ENCODE measurements at regions not wholly inside any gene's neighbourhood (a gene's known extent, or its start where the extent isn't known, plus 50 kb on each side); places are given as distances from the start of the nearest gene placed in this dataset.
"Not testable (repeated sequence)": the region's sequence is repeated elsewhere in the genome, so short reads cannot be mapped to it uniquely, and the experiment has no call there.

DNA sequence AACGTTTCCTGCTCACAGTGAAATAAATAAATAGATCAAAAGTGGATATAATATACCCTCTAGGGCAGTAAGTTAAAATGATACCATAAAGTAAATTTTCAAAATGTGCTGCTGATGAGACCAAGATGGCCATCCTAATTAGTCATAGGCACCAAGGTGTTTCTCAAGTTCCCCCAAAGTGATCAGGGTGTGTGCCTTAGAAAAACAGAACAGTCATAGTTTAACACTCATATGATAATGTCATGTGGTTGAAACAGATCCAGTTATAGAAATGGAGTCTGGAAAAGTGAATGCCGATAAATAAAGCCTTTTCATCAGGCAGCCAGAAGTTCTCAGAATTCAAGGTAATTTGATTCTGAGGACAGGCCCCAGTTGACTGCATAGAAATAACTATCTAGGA, 161.5 kb upstream of the CDKN2B start:
- DNase-seq (ENCODE audit: low read depth, low spot score) = no peak

DNA sequence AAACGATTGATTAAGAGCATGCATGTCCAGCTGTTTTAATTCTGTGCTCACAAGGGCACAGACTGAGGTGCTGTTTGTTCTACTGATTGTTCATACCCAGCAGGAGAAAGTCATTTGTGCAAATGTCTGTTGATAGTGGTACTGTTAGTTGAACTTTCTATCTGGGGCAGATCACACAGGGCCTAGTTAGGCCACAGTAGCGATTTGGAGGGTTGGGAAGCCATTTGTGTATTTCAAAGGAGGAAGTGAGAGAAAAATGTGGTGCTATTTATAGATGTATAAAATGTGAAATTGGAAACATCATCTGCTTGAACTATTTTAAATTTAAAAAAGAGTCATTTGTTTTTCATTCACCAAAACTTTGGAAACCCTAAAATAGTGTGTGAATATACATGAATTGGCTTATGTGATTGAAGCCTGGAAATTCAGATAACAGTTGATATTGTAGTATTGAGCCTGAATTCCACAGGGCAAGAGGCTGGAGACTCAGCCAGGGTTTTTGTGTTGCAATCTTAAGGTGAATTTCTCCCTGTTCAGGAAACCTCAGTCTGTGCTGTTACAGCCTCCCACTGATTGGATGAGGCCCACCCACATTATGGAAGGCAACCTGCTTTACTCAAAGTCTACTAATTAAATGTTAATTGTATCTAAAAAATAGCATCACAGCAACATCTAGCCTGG, 162.0 kb upstream of the CDKN2B start:
- DNase-seq (ENCODE audit: low read depth, low spot score) = no peak

DNA sequence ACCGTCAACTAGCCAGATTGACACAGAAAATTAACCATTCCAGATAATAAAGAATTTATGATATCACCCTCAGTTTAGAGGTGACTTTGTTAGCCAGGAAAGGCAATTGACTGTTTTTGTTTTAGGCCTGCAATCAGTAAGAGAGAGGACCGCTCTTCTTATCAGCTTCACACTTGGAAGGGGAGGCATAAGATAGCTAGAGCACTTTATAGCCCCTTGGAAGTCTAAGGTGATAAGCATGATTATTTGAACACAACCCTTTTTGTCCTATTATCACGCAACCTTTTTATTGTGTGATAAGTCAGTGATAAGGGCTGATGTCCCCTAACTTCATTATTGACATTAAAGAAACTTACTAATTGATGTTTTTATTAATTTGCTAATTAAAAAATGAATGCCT, 162.6 kb upstream of the CDKN2B start:
- no peak for DNase-seq (ENCODE audit: low read depth, low spot score)

DNA sequence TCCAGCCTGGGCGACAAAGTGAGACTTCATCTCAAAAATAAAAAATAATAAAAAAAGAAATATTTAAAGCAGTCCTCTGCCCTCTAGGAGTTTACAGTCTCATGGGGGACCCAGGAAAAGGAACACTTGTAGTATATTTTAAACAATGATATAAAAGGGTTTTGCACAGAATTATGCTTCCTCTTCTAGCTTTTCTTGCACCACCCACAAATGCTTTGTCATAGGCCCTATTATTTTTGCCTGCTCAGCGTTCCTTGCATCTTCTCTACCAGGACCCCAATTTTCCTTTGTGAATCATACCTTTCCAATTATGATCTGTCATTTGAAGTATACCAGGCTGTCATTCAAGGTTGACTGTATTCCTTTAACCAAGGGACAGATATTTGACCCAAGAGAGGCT, 164.8 kb upstream of the CDKN2B start:
- no peak for DNase-seq (ENCODE audit: low read depth, low spot score)

DNA sequence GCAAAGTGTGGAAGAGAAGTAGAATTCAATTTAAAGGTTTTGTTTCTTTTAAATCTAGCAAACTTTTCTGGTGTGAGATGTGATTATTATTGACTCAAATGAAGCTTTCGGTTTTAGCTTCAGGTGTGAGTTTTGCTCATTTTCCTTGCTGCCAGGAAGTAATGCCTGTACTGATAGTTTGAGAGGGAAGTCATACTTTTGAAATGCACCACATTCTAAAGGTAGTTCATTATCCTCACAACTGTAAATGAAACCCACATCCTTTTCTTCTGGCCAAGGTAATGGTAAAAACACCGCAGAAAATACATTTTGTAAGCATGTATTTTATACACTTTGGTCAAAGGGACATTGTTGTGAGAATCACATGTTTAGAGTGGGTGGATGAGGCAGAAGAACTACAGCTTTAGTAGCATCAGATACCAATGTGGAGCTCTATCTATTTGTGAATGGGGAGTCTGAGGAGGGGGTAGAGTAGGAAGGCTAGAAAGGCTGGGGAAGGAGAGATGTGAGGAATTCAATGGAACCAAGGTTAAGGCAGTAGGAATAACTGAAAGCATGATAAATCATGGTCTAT, 167.0 kb upstream of the CDKN2B start:
- DNase-seq (ENCODE audit: low read depth, low spot score) = no peak

DNA sequence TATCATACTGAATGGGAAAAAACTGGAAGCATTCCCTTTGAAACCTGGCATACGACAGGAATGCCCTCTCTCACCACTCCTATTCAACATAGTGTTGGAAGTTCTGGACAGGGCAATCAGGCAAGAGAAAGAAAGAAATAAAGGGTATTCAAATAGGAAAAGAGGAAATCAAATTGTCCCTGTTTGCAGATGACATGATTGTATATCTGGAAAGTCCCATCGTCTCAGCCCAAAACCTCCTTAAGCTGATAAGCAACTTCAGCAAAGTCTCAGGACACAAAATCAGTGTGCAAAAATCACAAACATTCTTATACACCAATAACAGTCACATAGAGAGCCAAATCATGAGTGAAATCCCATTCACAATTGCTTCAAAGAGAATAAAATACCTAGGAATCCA, 171.9 kb upstream of the CDKN2B start:
- DNase-seq (ENCODE audit: low read depth, low spot score) = not testable (repeated sequence)

- DNase-seq (ENCODE audit: low read depth, low spot score) = no peak
Measured at GRCh38 chr9:22189471-22189870, 180.4 kb upstream of the CDKN2B start.

DNA sequence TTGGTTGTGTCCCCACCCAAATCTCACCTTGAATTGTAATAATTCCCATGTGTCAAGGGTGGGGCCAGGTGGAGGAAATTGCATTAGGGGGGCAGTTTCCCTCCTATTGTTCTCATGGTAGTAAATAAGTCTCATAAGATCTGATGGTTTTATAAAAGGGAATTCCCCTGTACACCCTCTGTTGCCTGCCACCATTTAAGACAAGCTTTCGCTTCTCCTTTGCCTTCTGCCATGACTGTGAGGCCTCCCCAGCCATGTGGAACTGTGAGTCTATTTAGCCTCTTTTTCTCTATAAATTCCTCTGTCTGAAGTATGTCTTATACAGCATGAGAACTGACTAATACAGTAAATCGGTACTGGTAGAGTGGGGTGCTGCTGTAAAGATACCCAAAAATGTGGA, 187.9 kb upstream of the CDKN2B start:
- not testable (repeated sequence) for DNase-seq (ENCODE audit: low read depth, low spot score)

GRCh38 chr9:22198681-22199080, 189.6 kb upstream of the CDKN2B start:
- DNase-seq (ENCODE audit: low read depth, low spot score) = no peak

DNA sequence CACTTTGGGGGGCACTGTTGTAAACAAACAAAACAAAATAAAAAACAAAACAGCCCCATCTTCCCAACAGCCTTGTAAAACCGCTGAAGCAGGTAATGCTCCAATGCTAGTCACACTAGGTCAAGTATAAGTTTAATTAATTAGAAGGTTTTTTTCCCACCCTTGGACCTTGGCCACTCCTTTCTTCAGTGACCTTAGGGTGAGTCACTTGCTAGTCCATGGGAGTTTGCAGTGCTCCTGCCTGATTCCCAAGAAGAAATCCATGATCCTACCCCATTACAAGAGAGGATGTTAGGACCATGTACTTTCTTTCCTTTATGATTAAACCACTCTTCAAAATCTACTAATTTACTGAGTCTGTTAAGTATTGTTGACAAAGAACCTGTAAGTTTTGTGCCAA, 192.2 kb upstream of the CDKN2B start:
- DNase-seq (ENCODE audit: low read depth, low spot score) = no peak

GRCh38 chr9:22203371-22204138, 194.4 kb upstream of the CDKN2B start:
- no peak for DNase-seq (ENCODE audit: low read depth, low spot score)

DNA sequence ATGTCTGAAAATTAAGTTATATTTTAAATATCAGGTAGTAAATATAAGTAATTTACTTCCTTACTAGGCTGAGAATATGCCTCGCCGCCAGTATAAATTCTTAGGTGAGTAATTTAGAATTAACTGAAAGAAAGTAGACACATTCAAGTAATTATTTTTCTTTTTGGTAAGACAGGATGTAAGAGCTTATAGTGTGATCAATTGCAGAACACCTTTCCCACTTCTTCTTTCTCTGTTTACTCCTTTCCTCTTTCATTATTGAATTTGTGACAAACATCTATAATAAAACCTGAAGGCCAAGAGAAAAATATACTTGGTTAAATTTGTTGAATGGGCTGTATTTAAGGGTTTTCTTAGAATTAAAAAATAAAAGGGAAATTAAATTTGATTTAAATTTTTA, 195.1 kb upstream of the CDKN2B start:
- no peak for DNase-seq (ENCODE audit: low read depth, low spot score)

GRCh38 chr9:22206833-22207232, 197.7 kb upstream of the CDKN2B start:
- no peak for DNase-seq (ENCODE audit: low read depth, low spot score)

- no peak for DNase-seq (ENCODE audit: low read depth, low spot score)
Measured at GRCh38 chr9:22208846-22209585, 199.9 kb upstream of the CDKN2B start.

DNA sequence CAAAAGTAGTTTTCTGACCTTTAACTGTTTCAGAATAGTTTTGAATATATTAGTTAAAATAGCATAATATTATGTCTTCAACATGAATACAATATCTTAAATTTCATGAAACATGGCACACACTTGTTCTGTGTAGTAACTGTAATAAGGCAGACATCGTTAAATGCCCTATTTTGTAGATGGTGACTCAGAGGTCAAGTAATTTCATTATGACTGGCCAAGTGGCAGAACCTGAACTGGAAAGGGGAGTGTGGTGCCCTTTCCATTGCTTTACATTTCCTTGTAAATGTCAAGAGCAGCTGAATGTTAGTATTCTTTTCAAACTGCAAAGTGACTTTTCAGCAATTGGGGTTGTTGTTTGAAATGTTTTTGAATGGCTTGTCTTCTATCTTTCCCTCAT, 201.2 kb upstream of the CDKN2B start:
- no peak for DNase-seq (ENCODE audit: low read depth, low spot score)

GRCh38 chr9:22210936-22211335, 201.8 kb upstream of the CDKN2B start:
- DNase-seq (ENCODE audit: low read depth, low spot score) = no peak

DNA sequence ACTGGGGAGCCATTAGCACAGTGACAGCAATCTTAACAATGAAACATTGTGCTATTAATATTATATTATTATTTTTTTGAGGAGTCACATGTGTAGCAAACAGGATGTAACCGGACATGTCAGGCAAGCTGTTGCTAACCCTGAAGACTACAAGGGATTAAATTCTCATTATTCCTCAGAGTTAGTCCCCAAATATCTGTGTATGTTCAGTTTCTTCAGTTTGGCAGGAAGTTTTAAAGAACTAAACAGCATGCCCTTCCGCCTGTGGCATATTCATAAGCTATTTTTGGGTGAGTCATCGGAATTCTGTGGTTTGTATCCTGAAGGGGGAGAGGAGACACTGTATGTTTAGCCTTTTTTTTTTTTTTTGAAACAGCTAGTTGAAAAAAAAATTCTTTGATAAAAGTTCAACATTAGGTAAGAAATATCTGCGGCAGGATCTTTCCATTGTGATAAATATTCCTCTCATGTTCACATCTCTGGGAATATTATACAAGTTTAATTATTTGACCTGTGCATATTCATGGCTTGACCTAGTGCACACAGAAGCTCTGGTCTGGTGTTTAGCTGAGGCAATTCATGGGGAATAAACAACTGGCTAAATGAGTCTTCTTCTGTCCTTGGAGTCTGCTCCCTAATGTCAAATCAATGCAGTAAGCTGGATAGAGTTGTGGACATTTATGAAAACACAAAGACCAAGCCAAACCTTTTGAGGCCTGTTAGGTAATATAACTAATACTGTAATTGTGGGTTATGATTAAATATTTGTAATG, 202.7 kb upstream of the CDKN2B start:
- DNase-seq (ENCODE audit: low read depth, low spot score) = no peak

GRCh38 chr9:22214021-22214420, 204.9 kb upstream of the CDKN2B start:
- no peak for DNase-seq (ENCODE audit: low read depth, low spot score)

DNA sequence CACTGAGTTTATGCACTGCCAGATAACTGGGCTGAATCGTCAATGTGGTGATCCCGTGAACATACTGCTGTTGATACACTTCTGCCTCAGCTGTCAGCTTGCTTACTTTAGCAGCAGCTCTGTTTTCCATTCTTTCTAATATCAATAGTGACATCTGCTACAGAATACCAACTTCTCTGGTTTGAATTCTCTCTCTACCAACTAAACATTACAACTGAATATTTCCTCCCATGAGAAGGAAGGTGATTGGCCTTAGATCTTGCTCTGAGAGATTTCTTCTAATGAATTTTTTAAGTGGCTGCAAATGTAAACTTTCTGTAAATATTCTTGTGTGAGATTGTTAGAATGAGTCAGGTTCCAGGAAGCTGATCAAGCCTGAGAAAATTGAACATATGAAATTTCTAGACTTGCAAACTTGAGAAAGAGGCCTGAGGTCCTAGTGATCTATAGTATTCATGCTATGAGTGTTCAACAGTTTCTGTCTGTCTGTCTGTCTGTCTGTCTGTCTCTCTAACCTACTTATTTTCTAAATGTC, 205.5 kb upstream of the CDKN2B start:
- no peak for DNase-seq (ENCODE audit: low read depth, low spot score)

DNA sequence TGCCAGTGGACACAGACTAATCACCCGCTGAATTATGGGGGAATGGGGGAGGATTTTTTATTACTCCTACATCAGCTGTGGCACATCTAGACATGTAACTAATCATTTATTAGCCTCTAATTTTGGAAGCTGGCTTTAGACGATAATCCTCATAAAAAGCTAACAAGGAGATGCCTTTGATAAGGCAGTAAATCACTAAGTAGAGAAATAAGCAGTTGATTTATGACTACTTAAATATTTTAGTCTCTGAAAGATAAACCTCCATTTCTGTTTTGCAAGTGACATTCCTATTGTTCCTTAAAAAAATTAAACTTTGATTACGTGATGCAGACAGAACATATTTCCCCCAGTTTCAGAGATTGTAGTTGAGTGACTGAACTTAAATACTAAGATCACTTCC, 206.4 kb upstream of the CDKN2B start:
- DNase-seq (ENCODE audit: low read depth, low spot score) = no peak

GRCh38 chr9:22216730-22217172, 207.6 kb upstream of the CDKN2B start:
- no peak for DNase-seq (ENCODE audit: low read depth, low spot score)

All from ELF-1 (cell line).